Activated naive CD8-positive, alpha-beta T cell treated with anti-CD3 and anti-CD28 coated beads, Interleukin-2, amount 50 U/mL, for 24 hours (primary cell): ENCODE measurements at regions not wholly inside any gene's neighbourhood (a gene's known extent, or its start where the extent isn't known, plus 50 kb on each side); places are given as distances from the start of the nearest gene placed in this dataset.

Source experiments
- ATAC-seq: fragments of 150-1000 bp; cut with Tn5 transposase; one replicate; pipeline ENCODE4 v1.10.0; 2021
- DNase-seq: peaks from one replicate; pipeline ENCODE4 v3.0.0; 2021
- H3K27ac Mint-ChIP-seq: one replicate; pipeline ENCODE4 v1.8.0; 2021; ENCODE audit warnings: mild to moderate bottlenecking, mixed read lengths
- H3K27me3 Mint-ChIP-seq: one replicate; pipeline ENCODE4 v1.8.0; 2021; ENCODE audit warnings: mixed read lengths
- H3K36me3 Mint-ChIP-seq: one replicate; pipeline ENCODE4 v1.8.0; 2021; ENCODE audit warnings: low read depth, mixed read lengths
- H3K4me1 Mint-ChIP-seq: one replicate; pipeline ENCODE4 v1.8.0; 2021; ENCODE audit warnings: mixed read lengths
- H3K4me3 Mint-ChIP-seq: one replicate; pipeline ENCODE4 v1.8.0; 2021; ENCODE audit warnings: mild to moderate bottlenecking, moderate library complexity, mixed read lengths
- H3K9me3 Mint-ChIP-seq: one replicate; pipeline ENCODE4 v1.8.0; 2021; ENCODE audit warnings: mixed read lengths

- Mint-ChIP-seq H3K9me3 (no peaks in the 10 kb centered on the region), H3K27ac (no peak overlapping the region), H3K36me3 (no peaks in the 10 kb centered on the region), H3K4me3 (no peak overlapping the region), H3K4me1 (no peaks in the 10 kb centered on the region), H3K27me3 (no peaks in the 10 kb centered on the region)
- DNase-seq = no peak
- no peak for ATAC-seq
Measured at GRCh38 chr7:13411636-13412035, 577.8 kb downstream of the ETV1 start.

DNA sequence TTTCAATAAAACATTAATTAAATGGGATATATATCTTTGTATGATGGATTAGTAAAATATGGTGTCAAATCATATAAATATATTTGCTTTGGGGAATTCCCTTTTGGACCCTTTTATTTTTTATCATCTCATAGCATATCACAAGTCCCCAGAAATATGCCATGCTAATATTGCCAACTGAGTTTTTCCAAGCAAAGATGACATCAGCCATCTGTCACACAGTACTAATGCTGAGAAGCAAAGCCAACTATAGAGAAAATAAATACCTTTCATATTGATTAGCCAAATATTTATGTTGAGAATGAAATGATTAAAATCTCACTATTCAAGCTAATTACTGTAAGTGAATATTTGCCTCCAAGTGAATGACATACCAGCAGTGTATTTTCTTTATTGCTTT, 575.3 kb downstream of the ETV1 start:
- peaks cover 4% of the 10 kb centered on the region for H3K9me3 Mint-ChIP-seq
- no peak for ATAC-seq
- H3K27me3 Mint-ChIP-seq = no peaks in the 10 kb centered on the region
- DNase-seq = no peak
- H3K36me3 Mint-ChIP-seq = no peaks in the 10 kb centered on the region
- no peaks in the 10 kb centered on the region for H3K4me1 Mint-ChIP-seq
- no peak overlapping the region for H3K4me3 Mint-ChIP-seq
- no peak overlapping the region for H3K27ac Mint-ChIP-seq

DNA sequence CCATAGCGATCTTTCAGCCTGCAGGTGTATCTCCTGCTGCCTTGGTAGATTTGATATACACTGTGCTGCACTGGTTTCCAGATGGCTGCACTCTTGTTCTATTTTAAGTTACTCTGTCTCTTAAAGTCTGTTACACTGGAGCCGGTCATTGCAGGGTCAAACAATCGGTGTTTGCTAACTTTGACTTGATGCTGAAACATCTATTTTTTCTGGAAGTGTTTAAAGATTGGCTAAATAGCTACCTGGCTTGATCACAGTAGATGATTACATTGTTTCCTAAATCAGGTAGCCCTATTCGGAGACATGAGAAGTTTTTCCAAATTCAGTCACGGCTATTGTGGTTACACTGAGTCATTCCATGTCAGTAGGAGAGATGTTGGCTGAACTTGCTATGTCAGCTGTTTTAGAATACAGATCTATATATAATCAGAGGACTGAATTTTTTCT, 574.8 kb downstream of the ETV1 start:
- no peaks in the 10 kb centered on the region for H3K27me3 Mint-ChIP-seq
- no peak overlapping the region for H3K4me3 Mint-ChIP-seq
- DNase-seq (no peak), ATAC-seq (no peak)
- H3K27ac Mint-ChIP-seq = no peak overlapping the region
- H3K4me1 Mint-ChIP-seq = no peaks in the 10 kb centered on the region
- H3K9me3 Mint-ChIP-seq = peaks cover 4% of the 10 kb centered on the region
- no peaks in the 10 kb centered on the region for H3K36me3 Mint-ChIP-seq

DNA sequence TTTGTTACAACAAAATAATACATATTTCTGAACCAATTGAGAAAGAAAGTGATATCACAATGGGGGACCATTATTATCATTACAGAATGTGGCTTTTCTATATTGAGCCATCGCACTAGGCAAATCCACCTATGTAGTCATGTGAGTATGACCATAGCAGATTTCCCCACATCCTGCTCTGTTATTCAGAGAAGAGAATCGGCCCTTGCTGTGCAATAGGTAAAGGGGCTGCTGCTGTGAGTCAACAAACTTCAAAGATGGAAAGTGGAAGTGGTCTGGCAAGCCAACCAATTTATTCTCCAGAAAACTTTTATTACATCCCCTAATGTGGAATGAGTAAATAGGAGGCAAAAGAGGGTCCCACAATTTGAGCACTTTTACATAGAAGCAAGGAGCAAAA, 573.4 kb downstream of the ETV1 start:
- ATAC-seq = no peak
- Mint-ChIP-seq H3K4me1 (no peaks in the 10 kb centered on the region), H3K27ac (no peak overlapping the region), H3K9me3 (peaks cover 6% of the 10 kb centered on the region), H3K4me3 (no peak overlapping the region), H3K27me3 (no peaks in the 10 kb centered on the region), H3K36me3 (no peaks in the 10 kb centered on the region)
- DNase-seq = no peak

GRCh38 chr7:13416544-13416943, 572.9 kb downstream of the ETV1 start:
- DNase-seq (no peak), ATAC-seq (no peak)
- no peaks in the 10 kb centered on the region for H3K4me1 Mint-ChIP-seq
- no peak overlapping the region for H3K4me3 Mint-ChIP-seq
- no peaks in the 10 kb centered on the region for H3K36me3 Mint-ChIP-seq
- peaks cover 11% of the 10 kb centered on the region for H3K9me3 Mint-ChIP-seq
- no peak overlapping the region for H3K27ac Mint-ChIP-seq
- no peaks in the 10 kb centered on the region for H3K27me3 Mint-ChIP-seq

- Mint-ChIP-seq H3K9me3 (peaks cover 11% of the 10 kb centered on the region), H3K4me3 (no peak overlapping the region), H3K27ac (no peak overlapping the region), H3K4me1 (no peaks in the 10 kb centered on the region), H3K27me3 (no peaks in the 10 kb centered on the region), H3K36me3 (no peaks in the 10 kb centered on the region)
- DNase-seq (no peak), ATAC-seq (no peak)
Measured at GRCh38 chr7:13420726-13421125, 568.7 kb downstream of the ETV1 start.

DNA sequence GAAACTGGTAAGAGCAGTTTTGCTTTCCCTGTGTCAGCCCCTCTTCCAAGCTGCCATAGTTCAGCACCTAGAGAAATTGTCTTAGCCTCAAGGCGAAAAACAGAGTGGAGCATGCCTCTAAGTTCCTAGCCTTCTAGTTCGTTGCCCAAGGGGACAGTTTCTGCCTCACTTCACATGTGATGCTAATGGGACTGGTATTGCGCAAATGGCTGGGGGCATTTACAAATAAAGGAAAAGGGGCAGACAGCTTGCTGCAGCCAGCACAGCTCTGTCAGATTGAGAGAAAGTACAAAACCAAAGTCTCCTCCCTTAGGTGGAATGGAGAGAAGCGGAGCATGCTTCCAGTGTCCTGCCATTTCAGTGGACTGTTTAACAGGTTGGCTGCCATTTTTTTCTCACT, 567.7 kb downstream of the ETV1 start:
- Mint-ChIP-seq H3K36me3 (no peaks in the 10 kb centered on the region), H3K27ac (no peak overlapping the region), H3K4me3 (no peak overlapping the region), H3K27me3 (no peaks in the 10 kb centered on the region), H3K4me1 (no peaks in the 10 kb centered on the region), H3K9me3 (peaks cover 11% of the 10 kb centered on the region)
- ATAC-seq (no peak), DNase-seq (no peak)

GRCh38 chr7:13433946-13434345, 555.5 kb downstream of the ETV1 start:
- H3K4me1 Mint-ChIP-seq = no peaks in the 10 kb centered on the region
- no peak overlapping the region for H3K4me3 Mint-ChIP-seq
- no peak for DNase-seq
- no peaks in the 10 kb centered on the region for H3K9me3 Mint-ChIP-seq
- no peaks in the 10 kb centered on the region for H3K36me3 Mint-ChIP-seq
- no peak for ATAC-seq
- H3K27ac Mint-ChIP-seq = no peak overlapping the region
- no peaks in the 10 kb centered on the region for H3K27me3 Mint-ChIP-seq

GRCh38 chr7:13442226-13442625, 547.2 kb downstream of the ETV1 start:
- no peaks in the 10 kb centered on the region for H3K27me3 Mint-ChIP-seq
- DNase-seq (no peak), ATAC-seq (no peak)
- H3K4me3 Mint-ChIP-seq = no peak overlapping the region
- no peaks in the 10 kb centered on the region for H3K36me3 Mint-ChIP-seq
- H3K9me3 Mint-ChIP-seq = no peaks in the 10 kb centered on the region
- H3K4me1 Mint-ChIP-seq = no peaks in the 10 kb centered on the region
- no peak overlapping the region for H3K27ac Mint-ChIP-seq

GRCh38 chr7:13447637-13448036, 541.8 kb downstream of the ETV1 start:
- H3K9me3 Mint-ChIP-seq = no peaks in the 10 kb centered on the region
- no peak overlapping the region for H3K4me3 Mint-ChIP-seq
- H3K27ac Mint-ChIP-seq = no peak overlapping the region
- H3K4me1 Mint-ChIP-seq = no peaks in the 10 kb centered on the region
- DNase-seq (no peak), ATAC-seq (no peak)
- H3K27me3 Mint-ChIP-seq = no peaks in the 10 kb centered on the region
- no peaks in the 10 kb centered on the region for H3K36me3 Mint-ChIP-seq

- Mint-ChIP-seq H3K4me3 (no peak overlapping the region), H3K9me3 (no peaks in the 10 kb centered on the region), H3K27ac (no peak overlapping the region), H3K36me3 (no peaks in the 10 kb centered on the region), H3K4me1 (no peaks in the 10 kb centered on the region), H3K27me3 (no peaks in the 10 kb centered on the region)
- DNase-seq (no peak), ATAC-seq (no peak)
Measured at GRCh38 chr7:13448243-13448642, 541.2 kb downstream of the ETV1 start.

DNA sequence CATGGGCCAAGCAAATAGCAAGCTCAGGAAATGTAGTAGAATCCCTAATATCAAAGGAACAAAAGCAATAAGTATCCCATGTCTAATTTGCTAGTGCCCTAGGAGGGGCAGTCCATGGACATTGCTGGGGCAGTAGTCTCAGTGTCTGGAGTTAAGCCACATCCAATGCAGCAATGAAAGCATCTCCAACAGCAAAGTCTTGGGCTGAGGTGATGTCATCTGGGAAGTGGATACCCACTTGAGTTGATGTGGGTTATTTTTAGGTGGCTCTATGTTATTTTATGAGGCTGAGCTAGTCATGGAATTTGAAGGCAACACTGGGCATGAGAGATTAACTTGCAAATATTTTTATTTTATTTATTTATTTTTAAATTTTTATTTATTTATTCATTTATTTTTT, 540.0 kb downstream of the ETV1 start:
- Mint-ChIP-seq H3K4me3 (no peak overlapping the region), H3K4me1 (no peaks in the 10 kb centered on the region), H3K27me3 (no peaks in the 10 kb centered on the region), H3K36me3 (no peaks in the 10 kb centered on the region), H3K9me3 (no peaks in the 10 kb centered on the region), H3K27ac (no peak overlapping the region)
- ATAC-seq (no peak), DNase-seq (no peak)

GRCh38 chr7:13454916-13455592, 534.4 kb downstream of the ETV1 start:
- no peaks in the 10 kb centered on the region for H3K27me3 Mint-ChIP-seq
- H3K36me3 Mint-ChIP-seq = no peaks in the 10 kb centered on the region
- no peak for ATAC-seq
- no peak overlapping the region for H3K4me3 Mint-ChIP-seq
- H3K27ac Mint-ChIP-seq = no peak overlapping the region
- DNase-seq = no peak
- H3K4me1 Mint-ChIP-seq = no peaks in the 10 kb centered on the region
- H3K9me3 Mint-ChIP-seq = no peaks in the 10 kb centered on the region

DNA sequence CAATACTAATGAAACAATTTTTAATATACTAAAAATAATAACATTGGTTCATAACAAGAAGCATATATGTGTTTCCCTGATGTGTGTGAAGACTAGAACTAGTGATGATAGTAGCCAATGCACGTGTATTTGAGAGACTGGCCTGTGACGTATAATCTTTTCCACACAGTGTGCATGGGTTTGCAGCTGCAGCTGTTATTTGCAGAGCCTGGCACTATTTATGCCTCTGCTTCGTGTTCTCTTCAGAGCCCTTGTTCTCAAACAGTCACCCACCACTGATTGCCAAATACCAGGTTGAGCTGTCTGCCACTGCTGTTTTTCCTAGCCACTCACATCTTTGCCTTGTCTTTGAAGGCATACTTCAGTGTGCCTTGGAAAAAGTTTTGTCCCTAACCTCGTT, 531.7 kb downstream of the ETV1 start:
- Mint-ChIP-seq H3K9me3 (no peaks in the 10 kb centered on the region), H3K27ac (no peak overlapping the region), H3K4me3 (no peak overlapping the region), H3K27me3 (no peaks in the 10 kb centered on the region), H3K4me1 (no peaks in the 10 kb centered on the region), H3K36me3 (no peaks in the 10 kb centered on the region)
- ATAC-seq = no peak
- DNase-seq = no peak

GRCh38 chr7:13466874-13467547, 522.5 kb downstream of the ETV1 start:
- DNase-seq (no peak), ATAC-seq (no peak)
- no peaks in the 10 kb centered on the region for H3K4me1 Mint-ChIP-seq
- H3K4me3 Mint-ChIP-seq = no peak overlapping the region
- no peaks in the 10 kb centered on the region for H3K9me3 Mint-ChIP-seq
- no peak overlapping the region for H3K27ac Mint-ChIP-seq
- H3K36me3 Mint-ChIP-seq = no peaks in the 10 kb centered on the region
- H3K27me3 Mint-ChIP-seq = no peaks in the 10 kb centered on the region
